AG10803 (cell line): ENCODE measurements at regions not wholly inside any gene's neighbourhood (a gene's known extent, or its start where the extent isn't known, plus 50 kb on each side); places are given as distances from the start of the nearest gene placed in this dataset.
"Not testable (repeated sequence)": the region's sequence is repeated elsewhere in the genome, so short reads cannot be mapped to it uniquely, and the experiment has no call there.

Experiments used
- DNase-seq: peaks from one replicate; pipeline ENCODE4 v3.0.0; 2010; ENCODE audit warnings: low read depth
- H3K4me3 ChIP-seq: 2 replicates; pipeline ENCODE4 v1.5.1; 2011; ENCODE audit warnings: mild to moderate bottlenecking, low read length, control low read depth
- CTCF ChIP-seq: conservative IDR thresholded peaks from 2 replicates; pipeline ENCODE4 v1.5.1; 2011; ENCODE audit warnings: mild to moderate bottlenecking, low read length, control low read depth, inconsistent platforms

GRCh38 chr20:57772349-57772964 lies 62.6 kb upstream of the PMEPA1 start:
- DNase-seq, result peak; percentile 54
- H3K4me3 ChIP-seq, result no peak overlapping the region
- TF ChIP-seq CTCF, result no peak

- TF ChIP-seq CTCF, result no peak
- no peak for DNase-seq
- H3K4me3 ChIP-seq, result no peak overlapping the region
These were observed 61.3 kb upstream of the PMEPA1 start for GRCh38 chr20:57770852-57771720.

- DNase-seq, H3K4me3 ChIP-seq: not testable (repeated sequence)
These were observed 60.6 kb upstream of the PMEPA1 start for GRCh38 chr20:57770401-57770800.

GRCh38 chr20:57769756-57770155 lies 59.9 kb upstream of the PMEPA1 start:
- TF ChIP-seq CTCF, result no peak
- DNase-seq, result no peak
- no peak overlapping the region for H3K4me3 ChIP-seq

- H3K4me3 ChIP-seq, result no peak overlapping the region
- DNase-seq, result no peak
- TF ChIP-seq CTCF, result no peak
These were observed 58.7 kb upstream of the PMEPA1 start for GRCh38 chr20:57768519-57768918.

- no peak for TF ChIP-seq CTCF
These were observed 57.6 kb upstream of the PMEPA1 start for GRCh38 chr20:57767441-57767840.

GRCh38 chr20:57763235-57763595 lies 53.4 kb upstream of the PMEPA1 start:
- DNase-seq, result no peak
- no peak overlapping the region for H3K4me3 ChIP-seq
- no peak for TF ChIP-seq CTCF

More at GRCh38 chr20:57767441-57767840, 57.6 kb upstream of the PMEPA1 start:
- H3K4me3 ChIP-seq, result no peak overlapping the region
- no peak for DNase-seq
